Endometrial microvascular endothelial cells (primary cell): ENCODE measurements at regions not wholly inside any gene's neighbourhood (a gene's known extent, or its start where the extent isn't known, plus 50 kb on each side); places are given as distances from the start of the nearest gene placed in this dataset.

Experiments
- in situ Hi-C: cut with HindIII; loops from 2 replicates; pipeline ENCODE4 v1.10.0; 2017; ENCODE audit warnings: low sequenced_read_pairs, low pct_unique_long_range_greater_than_20kb; ENCODE audit errors: inconsistent ontology term

DNA sequence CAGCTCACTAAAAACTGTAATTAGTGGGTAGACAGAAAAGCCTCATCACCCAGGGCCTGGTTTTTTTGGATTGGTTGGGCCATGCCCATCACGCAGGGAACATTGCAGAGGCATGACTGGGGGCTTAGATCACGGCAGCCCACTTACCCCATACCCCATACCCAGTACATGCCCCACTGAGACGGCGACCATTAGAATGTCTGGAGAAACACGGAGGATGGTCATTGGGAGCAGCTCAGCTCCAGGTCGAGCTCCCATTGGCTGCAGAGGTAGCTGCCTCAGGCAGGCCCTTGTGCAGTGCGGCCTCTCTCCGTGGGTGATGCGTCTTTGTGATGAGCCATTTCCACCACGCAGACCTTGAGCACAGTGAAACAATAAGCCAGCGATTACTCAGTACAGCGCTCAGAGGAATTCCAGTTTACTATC lies 204.0 kb downstream of the GADD45G start:
- in situ Hi-C loops, result no loop called here

DNA sequence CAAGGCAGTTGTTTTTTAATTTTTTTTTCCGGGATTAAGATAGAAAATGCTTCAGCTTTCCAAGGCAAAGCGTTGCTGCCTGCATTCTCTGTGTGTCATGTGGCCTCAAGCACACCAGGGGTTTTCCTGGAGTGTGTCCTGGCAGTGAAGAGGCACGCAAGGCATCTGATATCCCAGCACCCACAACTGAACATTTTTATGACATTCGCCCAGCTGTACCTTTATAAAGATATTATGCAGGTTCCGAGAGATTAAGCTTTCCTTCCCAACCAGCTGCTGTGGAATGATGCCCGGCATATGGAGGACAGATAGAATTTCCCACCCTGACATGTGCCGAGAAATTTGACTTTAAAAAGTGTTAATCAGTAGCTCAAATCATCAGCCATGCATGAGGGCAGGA lies 205.6 kb downstream of the GADD45G start:
- in situ Hi-C loops, result no loop called here

DNA sequence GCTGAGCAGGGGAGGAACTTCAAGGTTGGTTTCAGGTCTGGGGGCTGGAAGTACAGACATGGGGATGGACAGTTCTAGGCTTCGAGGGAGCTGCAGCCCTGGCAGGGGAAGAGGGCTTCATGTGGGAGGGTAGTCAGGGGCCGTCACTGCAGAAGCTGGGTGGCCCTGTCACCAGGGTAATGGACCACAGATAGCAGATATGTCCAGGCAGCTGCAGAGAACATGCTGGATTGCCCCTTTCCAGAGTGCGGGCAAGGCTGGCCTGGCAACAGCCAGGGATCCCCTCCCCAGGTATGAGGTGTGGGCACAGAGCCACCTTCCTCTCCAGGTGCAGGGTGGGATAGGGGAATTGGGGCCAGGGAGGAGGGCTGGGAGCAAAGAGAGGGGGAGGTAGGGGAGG lies 206.5 kb downstream of the GADD45G start:
- in situ Hi-C loops, result no loop called here

DNA sequence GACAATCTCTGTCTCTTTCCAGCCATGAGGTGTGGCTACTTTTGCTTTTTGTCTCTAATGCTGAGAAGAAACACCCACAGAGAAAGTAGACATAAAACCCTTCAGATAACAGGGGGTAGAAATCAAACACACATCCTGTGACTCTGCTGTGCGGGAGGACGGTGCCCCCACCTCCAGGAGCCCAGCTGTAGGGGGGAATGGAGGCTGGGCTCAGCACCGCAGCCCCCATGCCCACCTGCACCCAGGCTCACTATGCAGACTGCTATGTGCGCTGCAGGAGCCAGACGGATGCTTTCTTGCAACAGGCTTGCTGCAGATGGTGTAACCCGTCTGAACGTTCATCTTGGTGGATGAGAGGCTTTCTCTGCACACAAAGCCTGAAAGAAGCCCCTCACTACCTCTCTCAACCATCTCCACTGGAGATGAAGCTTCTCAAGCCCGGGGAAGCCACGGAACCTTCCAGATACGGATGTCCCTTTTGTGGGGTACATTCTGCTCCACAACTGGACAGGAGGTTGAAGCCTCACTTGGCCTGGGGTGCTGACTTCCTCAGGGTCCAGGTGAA lies 207.2 kb downstream of the GADD45G start:
- in situ Hi-C loops, result no loop called here

DNA sequence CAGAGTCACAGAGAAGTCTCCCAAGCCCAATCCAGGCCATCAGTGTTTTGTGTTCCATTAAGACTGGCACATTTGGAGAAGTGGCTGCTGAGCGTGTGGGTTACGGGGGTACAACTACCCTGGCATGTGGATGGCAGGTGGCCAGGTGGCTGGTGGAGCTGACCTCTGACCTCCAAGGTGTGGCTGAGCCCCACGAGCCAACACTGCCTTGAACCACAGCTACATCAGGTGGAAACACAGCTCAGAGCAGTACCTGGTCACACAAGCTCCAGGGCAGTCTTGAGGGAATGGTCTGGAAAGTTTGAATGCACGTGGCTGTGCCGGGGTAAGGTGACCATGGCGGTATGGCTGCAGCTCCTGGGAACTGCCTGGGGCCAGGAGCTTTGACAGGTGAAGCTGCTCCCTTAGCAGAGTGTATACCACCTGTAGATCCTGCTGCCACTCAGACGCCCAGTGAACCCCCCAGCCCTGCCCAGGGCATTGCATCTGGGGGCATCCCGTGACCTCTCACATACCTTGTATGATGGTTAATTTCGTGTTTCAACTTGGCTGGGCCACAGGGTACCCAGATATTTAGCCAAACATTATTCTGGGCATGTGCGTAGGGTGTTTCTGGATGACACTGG lies 207.9 kb downstream of the GADD45G start:
- in situ Hi-C loops, result no loop called here

DNA sequence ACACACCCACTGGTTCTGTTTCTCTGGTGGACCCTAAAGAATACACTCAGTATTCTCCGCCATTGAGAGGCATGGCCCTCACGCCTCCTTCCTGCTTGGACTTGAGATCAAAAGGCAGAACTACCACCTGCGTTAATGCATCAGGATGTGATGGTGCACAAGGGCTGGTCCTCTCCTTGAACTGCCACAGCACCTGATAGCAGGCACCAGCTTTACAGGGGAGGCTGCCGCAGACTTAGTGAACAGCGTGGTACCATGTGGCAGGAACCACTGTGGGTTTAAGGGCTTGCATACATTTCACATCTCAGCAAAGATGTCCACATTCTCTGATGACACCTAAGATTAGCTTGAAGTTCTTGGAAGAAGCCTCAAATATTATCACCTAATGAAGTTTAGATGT lies 208.7 kb downstream of the GADD45G start:
- in situ Hi-C loops, result no loop called here

DNA sequence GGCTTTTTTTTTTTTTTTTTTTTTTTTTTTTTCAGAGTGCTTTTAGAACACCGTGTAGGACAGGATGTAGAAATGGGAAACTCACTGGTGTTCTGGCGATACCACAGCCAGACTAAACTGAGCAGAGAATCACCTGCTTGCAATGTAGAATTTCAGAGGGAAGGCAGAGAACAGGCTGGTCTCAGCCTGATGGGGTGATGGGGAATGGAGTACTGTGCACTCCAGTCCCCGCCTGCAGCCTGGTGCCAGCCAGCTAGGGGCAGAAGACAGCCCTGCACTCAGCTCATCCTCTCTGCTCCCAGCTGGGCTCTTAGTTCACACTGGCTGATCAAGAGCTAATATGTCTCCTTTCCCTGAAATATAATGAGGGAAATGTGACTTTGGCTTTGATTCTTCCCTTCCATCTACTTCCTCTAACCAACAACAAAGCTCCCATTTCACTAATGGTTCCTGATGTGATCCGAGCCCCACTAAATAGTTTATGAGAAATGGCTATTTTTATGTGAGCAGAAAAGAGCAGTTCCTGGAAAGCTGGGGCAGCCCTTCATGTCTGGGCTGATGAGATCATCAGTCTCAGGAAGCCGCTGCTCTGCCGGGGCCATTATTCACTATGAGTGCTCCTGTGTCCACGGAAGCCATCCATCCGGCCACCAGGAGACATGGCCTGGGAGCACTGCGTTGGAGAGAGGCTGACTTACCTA lies 209.7 kb downstream of the GADD45G start:
- in situ Hi-C loops, result no loop called here

DNA sequence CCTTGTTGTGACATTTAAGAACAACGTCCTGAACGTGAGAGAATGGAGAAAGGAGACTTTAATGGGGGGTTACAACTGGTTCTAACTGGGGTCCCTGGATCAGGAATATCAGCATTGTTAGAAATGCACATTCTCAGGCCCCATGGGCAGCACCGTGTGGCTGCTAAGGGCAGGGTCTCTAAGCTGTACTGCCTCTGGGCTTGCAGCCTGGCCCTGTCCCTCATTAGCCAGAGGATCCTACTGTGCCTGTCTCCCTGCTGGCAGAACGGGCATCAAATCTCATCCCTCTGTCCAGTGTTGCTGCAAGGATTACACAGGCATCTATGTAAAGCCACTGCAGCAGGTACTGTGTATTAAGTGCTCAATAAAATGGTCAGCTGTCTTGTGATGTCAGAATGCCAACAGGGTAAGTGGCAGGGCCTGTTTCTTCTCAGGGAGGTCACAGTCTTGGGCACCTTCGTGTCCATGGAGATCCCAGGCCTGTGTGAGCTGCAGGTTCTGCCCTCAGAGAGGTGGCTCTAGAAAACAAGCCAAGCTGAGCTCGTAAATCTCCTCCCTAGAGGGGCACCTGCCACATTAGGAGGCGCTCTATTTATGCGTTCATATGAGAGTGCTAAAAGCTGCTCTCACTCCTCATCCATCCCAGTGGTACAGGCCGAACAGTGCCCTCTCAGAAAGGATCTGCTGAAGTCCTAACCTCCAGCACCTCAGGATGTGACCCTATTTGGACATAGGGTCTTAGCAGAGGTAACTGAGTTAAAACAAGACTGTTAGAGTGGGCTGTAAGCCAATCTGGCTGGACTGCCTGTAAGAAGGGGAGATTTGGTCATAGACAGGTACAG lies 210.5 kb downstream of the GADD45G start:
- in situ Hi-C loops, result no loop called here

DNA sequence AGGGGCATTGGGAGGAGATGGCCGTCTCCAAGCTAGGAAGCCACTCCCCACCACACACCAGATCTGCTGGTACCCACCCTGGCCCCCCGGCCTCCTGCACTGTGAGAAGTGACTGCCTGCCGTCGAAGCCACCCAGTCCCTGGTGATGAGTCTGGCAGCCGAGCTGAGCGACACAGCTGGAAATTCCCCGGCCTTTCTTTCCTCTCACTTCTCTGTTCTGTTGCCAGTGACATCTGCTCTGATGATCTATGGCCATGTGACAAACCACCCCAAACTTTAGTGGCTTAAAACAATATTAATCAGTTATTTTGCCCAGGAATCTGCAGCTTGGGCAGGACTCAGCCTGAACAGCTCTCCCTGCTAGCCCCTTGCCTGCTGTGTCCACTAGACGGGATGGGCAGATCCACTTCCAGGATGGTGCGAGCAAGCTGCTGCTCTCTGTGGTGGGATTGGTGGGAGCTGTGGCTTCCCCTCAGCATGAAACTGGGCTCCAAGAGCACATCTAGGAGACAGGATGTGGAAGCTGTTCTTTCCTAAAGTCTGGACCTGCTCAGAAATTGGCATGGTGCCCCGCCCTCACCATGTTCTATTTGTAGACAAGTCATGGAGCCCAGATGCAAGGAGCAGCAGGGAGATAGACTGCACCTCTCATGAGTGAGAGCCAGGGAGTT lies 211.2 kb downstream of the GADD45G start:
- in situ Hi-C loops, result no loop called here

DNA sequence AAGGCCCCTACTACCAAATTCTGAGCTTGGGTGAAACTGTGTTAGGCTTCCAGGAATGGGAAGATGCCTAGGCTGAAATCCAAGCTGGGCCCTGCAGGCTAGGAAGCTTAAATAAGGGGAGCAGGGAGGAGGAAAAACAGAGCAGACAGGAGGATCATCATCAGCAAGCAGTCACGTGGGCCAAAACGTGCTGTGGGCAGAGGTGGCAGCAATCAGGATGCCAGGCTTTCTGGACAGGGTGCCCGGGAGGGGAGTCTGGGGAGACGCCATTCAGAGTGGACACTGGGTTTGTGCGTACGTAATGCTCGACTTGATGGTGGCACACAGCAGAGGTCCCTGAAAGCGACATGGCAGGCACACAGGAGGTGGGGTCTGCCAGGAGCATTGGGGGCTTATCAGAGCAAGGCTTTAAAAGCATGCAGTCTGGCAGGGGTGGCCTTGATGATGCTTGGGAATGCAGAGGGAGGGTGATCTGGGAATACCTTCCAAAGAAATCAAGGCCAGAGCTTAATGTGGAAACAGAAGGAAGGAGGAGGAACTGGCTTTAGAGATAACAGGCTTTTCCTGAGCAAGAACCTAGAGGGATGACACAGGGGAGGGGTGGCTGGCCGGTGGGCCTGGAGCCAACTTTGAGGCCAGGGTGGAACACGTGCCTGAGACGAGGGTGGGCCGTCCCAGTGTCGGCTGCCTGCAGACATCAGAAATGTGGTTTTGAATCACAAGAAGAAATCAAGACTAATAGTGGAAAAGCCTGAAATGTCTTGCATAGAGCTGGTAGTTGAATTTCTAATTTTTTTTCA lies 212.5 kb downstream of the GADD45G start:
- in situ Hi-C loops, result no loop called here

DNA sequence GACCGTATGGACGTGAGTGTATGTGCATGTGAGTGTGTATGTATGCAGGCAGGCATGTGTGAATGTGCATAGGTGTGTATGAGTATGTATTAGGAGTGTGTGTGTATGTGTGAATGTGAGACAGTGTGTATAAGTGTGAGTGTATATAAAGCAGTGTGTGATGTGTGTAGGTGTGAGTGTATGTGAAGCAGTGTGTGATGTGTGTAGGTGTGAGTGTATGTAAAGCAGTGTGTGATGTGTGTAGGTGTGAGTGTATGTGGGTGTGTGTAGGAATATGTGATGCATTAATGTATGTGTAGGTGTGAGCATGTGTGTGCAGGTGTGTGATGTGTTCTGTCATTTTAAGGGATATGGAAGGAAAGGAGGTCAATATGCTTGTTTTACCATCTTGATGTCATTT lies 215.5 kb downstream of the GADD45G start:
- in situ Hi-C loops, result no loop called here

DNA sequence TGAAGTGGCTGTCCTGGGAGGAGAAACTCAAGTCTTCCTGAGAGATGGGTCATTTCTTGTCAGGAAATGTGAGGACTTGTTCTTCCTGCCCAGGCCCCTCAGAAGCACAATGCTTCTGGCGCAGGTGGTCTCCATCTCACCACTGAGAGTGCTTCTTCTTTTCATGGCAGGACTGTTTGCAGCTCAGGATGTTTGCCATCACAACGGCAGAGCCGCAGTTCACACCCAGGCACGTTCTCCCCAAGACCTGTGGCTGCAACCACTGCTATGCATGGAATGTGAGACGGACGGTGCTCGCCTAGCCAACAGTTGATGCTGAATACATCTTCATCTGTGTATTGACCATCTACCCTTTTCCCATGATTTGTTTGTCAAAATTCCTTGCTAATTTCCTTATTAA lies 216.3 kb downstream of the GADD45G start:
- in situ Hi-C loops, result no loop called here

DNA sequence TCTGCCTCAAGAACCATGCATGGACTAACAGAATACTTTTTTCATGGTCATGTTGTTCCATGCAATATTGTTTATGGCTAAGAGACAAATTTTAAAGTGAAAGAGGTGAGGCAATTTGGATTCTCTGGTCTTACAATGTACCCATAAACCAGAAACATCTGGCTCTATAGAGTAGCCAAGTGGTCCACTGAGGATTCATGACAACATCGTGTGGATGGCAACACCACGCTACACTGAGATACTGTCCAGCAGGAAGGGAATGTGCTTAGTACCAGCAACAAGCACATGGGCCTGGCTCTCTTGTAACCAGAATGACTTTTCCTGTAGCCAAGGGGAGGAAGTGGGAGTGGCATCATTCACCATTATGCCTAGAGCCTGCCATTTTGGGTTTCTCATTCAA lies 218.2 kb downstream of the GADD45G start:
- in situ Hi-C loops, result no loop called here

DNA sequence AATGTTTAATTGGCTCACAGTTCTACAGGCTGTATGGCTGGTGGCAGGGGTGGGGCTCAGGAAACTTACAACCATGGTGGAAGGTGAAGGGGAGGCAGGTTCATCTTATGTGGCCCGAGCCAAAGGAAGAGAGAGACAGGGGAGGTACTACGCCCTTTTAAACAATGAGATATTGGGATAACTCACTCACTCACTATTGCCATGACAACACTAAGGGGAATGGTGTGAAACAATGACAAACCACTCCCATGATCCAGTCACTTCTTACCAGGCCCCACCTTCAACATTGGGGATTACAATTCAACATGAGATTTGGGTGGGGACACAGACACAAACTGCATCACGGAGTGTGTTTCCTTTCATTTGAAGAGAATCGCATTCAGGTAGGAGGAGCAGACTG lies 220.9 kb downstream of the GADD45G start:
- in situ Hi-C loops, result no loop called here

DNA sequence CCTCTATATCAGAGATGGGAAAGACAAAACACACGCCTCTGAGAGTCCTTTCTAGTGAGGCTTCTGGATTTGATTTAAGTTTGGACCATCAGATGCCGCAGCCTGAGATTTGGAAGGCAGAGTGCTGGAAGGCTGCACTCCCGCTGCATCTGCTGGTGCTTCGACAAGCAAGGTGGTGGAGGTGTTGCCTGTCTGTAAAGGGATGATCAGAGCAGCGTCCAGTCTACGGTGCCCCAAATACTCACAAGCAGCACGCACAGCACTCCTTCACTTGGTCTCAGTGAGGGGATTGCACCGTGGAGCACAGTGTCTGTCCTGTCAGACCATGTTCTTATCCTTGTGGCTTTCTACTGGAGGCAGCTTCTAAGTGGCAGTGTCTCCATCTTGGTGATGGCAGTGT lies 221.4 kb downstream of the GADD45G start:
- in situ Hi-C loops, result no loop called here

DNA sequence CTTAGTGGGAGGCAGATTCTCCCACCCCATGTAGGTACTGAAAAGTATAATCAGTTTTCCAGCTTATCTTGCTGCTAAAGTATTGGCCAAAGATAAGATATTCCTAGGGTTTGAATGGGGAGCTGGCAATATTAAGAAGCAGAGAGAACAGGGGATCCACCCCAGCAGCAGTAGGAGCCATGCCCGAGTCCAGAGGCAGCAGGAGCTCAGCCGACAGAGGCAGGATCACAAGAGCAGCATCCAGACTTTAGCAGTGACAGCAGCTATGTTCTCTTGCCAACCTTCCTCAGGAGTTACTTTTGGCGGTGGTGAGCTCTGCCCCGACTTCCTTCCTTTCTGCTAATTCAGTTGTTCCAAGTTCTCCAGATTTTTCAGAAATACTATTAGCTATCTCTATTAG lies 224.5 kb downstream of the GADD45G start:
- in situ Hi-C loops, result no loop called here

DNA sequence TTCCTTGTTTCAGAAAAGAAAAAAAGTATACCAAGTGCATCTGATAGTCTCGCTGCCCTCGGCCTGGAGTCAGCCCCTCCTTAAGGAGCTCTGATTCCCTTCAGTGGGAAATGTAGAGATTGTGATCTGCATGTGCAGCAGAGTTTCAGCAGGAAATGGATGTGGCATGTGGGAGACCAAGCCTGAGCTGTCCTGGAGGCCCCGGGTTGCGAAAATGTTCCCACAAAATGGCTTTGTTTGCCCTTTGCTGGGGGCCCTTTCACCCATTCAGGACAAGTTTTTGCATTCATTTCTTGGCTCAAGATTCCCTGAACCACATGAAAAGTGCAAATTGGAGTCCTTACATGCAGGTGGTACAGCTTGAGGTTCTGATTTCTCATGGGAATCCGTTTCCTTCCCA lies 230.9 kb downstream of the GADD45G start:
- in situ Hi-C loops, result no loop called here

DNA sequence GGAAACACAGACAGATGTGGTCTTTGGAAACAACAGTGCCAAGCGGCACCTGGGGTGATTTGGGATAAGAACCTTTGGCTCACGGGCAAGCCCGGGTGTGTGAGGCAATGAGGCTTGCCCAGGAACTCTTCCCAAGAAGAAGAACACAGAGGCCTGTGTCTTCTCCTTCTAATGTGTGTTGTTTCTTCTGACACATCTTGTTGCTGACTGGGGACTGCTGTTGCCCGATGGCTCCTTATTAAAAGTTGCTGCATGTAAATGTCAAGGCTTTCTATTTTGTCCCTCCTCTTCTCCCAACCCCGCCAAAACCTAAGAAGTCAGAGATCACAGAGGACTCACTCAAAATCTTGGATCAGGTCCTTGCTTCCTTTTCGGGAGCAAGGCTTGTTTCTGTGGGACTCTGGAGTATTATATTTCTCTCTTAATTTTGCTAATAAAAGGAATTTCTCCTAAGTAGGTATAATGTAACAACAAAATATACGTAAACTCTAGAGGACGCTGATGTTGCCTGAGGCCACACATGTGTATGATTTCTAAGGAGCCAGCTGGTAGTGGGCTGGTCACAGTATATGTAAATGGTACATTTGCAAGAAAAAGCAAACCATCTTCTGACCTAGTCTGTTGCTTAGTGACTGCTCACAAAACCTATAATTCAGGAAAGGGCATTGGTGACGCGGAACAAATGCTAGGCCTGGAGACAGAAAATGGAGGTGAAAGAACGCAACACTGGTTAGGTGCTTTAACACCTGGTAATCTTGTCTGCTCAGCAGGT lies 232.5 kb downstream of the GADD45G start:
- in situ Hi-C loops, result no loop called here
